Activated T-cell treated with anti-CD3 and anti-CD28 coated beads for 24 hours (primary cell): ENCODE measurements at regions not wholly inside any gene's neighbourhood (a gene's known extent, or its start where the extent isn't known, plus 50 kb on each side); places are given as distances from the start of the nearest gene placed in this dataset.
"Not testable (repeated sequence)": the region's sequence is repeated elsewhere in the genome, so short reads cannot be mapped to it uniquely, and the experiment has no call there.

Experiments used
- DNase-seq: peaks from one replicate; pipeline ENCODE4 v3.0.0-alpha.2; 2020; ENCODE audit warnings: low read depth

DNA sequence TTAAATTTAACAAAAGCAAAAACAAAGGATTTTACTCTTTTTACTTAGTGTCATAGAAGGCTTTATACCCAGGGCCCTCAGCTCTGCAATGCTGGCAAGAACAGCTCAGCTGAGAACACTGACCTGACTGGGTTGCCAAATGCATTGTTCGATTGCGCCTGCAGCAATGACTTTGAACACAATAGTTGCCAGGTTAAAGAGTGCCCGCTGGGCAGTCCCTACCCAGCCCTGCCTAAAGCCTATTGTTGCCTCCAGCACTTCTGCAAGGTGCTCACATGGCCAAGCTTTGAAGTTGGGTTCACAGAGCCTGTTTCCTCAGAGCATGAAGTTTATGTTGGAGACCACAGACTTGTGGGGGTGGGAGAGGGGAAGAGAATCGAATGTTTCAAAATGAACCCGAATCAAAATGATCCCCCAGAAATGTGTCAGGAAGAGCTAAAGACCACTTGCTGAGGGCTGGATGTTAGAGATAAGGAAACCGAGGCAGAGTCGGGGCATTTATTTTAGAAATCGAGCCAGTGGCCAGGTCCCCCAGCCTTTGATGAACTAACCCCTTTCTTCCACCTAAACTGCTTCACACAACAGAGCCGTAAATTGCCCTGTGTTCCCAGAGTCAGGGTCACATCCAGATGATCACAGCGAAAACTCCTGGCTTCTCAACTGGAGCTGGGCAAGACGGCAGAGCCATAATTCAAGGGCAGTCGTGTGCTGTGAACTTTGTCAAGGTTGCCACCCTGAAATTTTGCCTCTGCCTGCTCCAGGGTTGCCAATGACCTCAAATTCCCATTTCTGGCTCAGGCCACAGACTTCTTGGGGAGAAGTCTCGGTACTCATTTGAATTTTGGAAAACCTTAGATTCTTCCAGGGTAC is 55.0 kb downstream of the FOXA2 start:
- no peak for DNase-seq

- no peak for DNase-seq
Measured at GRCh38 chr20:22526512-22527012, 57.8 kb downstream of the FOXA2 start.

DNA sequence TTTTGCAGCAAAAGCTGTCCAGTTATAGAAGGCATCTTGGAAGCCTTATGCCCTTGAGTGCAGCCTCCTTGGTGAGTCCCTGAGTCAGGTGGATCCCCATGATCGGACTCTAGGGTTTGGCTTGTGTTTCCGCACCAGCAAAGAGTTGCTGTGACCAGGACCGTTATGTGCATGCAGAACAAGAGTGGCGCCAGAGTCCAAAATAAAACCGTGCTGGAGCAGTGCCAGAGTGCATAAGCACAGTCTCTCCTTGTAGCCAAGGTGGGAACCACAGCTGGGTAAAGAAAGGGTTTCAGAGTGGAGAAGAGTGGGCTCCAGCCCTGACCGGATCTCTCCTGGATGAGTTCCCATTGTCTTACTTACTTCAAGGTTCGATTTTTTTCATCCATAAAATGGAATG is 58.6 kb downstream of the FOXA2 start:
- DNase-seq: no peak

DNA sequence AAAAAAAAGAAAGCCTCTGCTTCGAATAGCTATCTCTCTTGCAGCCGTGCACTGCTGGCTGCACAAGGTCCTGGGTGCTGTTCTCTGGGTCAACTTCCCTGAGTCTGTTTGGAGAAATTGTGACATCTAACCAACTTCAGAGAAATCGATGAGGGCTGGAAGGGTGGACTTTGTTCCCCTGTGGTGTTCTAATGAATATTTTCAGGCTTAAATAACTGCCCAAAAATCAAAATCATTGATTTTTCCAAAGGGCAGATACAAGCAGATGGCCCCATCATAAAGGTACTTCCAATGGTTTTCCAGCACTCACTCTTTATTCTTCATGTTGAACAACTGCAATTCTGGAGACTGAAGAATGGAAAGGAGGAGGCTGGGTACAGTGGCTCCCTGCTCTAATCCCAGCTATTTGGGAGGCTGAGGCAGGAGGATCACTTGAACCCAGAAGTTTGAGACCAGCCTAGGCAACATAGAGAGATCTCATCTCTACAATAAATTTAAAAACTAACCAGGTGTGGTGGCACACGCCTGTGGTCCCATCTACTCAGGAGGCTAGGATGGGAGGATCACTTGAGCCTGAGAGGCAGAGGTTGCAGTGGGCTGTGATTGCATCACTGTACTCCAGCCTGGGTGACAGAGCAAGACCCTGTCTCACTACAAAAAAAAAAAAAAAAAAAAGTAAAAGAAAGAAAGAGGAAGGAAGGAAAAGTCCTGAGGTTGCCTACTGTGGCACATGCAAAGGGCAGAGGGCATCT is 59.1 kb downstream of the FOXA2 start:
- DNase-seq: no peak

GRCh38 chr20:22524393-22525015 is 59.9 kb downstream of the FOXA2 start:
- no peak for DNase-seq

DNA sequence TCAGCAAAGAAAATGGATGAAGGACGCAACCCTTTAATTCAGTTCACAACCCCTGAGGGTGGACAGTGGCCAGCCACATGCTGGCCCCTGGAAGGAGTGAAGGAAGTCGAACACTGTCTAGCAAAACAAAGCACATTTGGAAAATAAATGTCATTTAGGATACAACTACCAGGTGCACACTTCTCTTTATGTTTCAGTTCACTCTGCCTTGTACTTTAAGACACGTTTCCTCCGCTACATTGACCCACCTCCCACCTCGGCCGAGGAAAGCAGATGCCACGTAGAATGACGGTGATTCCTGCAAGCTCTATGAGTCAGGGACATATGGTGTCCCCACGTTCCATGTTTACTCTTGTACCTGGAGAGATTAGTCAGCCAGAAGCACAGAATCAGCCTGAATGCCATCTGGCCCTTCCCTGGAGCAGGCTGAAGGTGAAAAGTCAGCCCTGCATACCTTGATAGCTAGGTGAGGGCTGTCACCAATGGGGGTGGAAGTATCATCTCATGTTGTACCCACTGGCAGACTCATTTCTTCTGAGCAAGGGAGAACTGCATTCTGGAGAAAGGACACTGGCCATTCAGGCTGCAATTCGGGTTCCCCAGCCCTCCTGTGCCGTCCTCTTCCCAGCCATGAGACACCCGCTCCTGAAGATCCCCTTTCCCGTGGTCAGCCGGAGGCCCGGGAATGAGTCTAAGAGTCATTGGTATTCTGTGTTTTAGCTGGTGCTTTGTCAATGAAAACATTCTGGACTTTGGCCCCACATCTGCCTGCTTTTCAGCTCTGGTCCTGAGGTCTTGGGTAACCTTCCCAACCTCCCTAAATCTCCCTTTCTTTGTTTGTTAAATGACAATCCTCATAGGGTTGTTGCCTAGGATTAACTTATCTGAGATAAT is 60.6 kb downstream of the FOXA2 start:
- DNase-seq: no peak

- no peak for DNase-seq
Measured at GRCh38 chr20:22523128-22523498, 61.3 kb downstream of the FOXA2 start.

DNA sequence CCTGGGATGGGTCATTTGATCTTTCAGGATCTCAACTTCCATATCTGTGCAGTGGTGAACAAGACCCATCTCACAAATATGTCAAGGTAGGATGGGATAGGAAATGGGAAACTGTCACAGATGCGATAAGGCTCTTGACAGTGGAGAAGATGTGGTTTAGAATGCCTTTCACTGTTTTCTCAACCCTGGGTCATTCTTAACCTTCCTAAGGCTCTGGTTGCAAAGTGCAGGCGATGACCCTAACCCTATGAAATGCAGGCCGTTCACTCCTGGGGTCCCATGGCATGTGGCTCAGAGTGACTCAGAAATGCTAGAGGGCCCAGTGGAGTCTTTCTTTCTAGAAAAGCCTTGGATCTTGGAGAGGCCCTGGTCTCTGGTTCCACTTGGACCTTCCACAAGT is 61.7 kb downstream of the FOXA2 start:
- DNase-seq: no peak

- DNase-seq: not testable (repeated sequence)
Measured at GRCh38 chr20:22521940-22522339, 62.4 kb downstream of the FOXA2 start.

- DNase-seq: no peak
Measured at GRCh38 chr20:22520381-22520780, 64.0 kb downstream of the FOXA2 start.

DNA sequence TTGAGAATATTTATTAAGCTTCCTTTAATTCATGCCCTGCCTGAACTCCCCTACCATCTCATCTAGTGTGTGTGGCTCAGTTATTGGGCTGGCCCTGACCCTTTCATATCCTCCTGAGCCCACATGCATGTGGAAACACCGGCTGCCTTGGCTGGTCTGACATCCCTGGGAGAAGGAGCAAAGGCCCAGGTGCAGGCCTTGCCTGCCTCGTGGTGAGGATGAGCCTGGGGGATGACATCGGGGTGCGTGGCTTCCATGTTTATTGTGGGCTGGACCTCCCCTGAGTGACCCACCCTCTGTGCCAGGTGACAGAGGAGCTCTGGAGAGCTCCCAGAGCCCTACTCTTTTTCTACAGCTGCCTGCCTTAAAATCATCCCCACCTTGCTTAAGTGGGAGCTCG is 69.1 kb downstream of the FOXA2 start:
- no peak for DNase-seq

DNA sequence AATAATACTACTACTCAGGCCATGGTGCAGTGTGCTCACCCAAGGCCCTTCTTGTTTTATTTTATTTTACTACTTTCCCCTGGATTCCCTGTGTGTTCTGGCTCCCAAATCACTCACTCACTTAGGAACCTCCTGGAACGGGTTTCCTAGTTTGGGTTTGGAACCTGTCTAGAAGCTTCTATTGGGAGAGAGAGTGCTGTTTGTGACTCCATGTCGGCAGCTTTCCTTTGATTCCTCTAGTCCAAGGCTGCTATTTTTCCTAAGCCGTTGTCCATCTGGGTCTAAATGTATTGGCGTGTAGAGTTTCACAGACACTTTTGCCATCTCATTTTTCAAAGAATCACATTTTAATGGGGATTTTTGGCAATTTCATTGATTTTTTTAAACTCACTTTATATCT is 70.8 kb downstream of the FOXA2 start:
- DNase-seq: no peak

- DNase-seq: no peak
Measured at GRCh38 chr20:22512911-22513489, 71.4 kb downstream of the FOXA2 start.

GRCh38 chr20:22511943-22512910 is 72.1 kb downstream of the FOXA2 start:
- no peak for DNase-seq

DNA sequence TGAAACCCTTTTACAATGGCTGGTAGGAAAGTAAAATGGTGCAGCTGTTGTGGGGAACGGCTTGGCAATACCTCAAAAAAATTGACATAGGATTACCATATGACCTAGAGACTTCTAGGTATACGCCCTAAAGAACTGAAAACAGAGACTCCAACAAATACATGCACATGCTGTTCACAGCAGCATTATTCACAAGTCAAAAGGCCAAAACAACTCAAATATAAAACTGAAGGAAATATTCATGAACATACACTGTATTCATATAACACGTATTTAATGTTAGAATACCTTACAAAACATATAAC is 74.6 kb downstream of the FOXA2 start:
- no peak for DNase-seq

- DNase-seq: no peak
Measured at GRCh38 chr20:22509090-22509842, 75.1 kb downstream of the FOXA2 start.

DNA sequence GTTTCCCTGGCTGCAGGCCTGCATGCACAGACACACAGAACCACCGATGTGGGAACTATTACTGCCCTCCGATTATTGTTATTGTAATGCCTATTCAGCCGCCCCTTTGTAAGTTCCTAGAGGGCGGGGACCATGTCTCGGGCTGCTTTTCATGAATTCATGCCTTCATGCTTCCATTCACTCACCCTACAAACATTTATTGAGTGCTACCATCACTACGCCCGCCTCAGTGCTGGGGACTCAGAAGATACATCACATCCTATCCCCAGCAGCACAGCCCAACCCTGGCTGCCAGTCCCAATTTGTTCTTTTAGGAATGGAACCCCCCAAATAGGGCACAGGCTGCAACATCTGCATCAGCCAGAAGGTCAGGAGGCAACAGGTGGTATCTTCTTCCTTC is 75.9 kb downstream of the FOXA2 start:
- no peak for DNase-seq

DNA sequence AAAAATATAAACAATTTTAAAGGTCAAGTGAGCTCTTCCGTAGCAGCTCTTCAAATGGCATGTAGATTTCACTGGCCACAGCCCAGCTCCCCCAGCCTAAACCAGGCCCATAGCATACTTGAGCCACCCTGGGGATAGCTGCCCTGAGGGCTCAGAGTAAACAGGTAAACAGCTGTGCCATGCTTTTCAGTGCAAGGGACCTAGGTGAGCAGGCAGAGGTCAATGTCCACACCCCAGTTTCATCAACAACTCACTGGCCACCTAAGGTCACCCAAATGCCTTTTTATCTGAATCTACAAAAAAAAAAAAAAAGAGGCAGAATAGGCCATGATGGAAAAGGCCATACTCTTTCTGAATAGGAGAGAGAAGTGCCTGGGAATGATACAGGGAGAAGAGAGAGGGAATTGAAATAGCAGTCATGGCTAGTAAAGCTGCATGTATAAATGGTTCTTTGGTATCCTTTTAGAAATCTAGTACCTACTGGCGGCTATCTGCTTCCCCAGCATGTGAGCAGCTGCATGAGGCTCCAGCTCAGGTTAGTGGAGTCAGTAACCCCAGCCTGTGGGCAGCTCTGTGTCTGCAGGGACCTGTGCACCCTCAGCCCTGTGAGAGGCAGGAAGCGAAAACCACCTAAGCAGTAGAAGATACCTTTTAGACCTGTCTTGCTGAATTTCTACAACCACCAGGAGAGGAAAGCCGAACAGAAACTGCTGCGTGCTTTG is 77.0 kb downstream of the FOXA2 start:
- DNase-seq: no peak

DNA sequence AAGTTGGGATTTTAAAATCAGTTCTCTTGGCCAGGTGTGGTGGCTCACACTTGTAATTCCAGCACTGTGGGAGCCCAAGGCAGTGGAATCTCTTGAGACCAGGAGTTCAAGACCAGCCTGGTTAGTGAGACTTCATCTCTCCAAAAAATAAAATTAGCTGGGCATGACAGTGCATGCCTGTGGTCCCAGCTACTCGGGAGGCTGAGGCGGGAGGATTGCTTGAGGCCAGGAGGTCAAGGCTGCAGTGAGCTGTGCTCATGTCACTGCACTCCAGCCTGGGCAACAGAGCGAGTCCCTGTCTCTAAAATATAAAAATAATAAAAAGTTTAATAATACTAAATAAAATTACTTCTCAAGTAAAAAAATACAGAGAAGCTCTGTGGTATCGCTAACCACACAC is 77.5 kb downstream of the FOXA2 start:
- no peak for DNase-seq
